Sigmoid colon (tissue), 6 donors: ENCODE measurements at regions not wholly inside any gene's neighbourhood (a gene's known extent, or its start where the extent isn't known, plus 50 kb on each side); places are given as distances from the start of the nearest gene placed in this dataset.
"Not testable (repeated sequence)": the region's sequence is repeated elsewhere in the genome, so short reads cannot be mapped to it uniquely, and the experiment has no call there.

Experiments
- DNase-seq: peaks from one replicate; pipeline ENCODE4 v3.0.0-alpha.2; 2019
- H3K27ac ChIP-seq, 4 donors: fragments of 200-600 bp; sonication (generic); one replicate each; pipeline ENCODE4 v1.5.1; 2016 to 2019; ENCODE audit warnings: mild to moderate bottlenecking in 1 of 4
- H3K27me3 ChIP-seq, 3 donors: fragments of 200-600 bp; sonication (generic); one replicate each; pipeline ENCODE4 v1.5.1; 2019; ENCODE audit warnings: mild to moderate bottlenecking in 1 of 3
- H3K36me3 ChIP-seq, 4 donors: fragments of 200-600 bp; sonication (generic); one replicate each; pipeline ENCODE4 v1.5.1; 2016 to 2019
- H3K4me1 ChIP-seq, 4 donors: fragments of 200-600 bp; sonication (generic); one replicate each; pipeline ENCODE4 v1.5.1; 2017 to 2019
- H3K4me3 ChIP-seq, 4 donors: fragments of 200-600 bp; sonication (generic); one replicate each; pipeline ENCODE4 v1.5.1; 2017 to 2019; ENCODE audit warnings: mild to moderate bottlenecking in 2 of 4, moderate library complexity in 1 of 4
- H3K9me3 ChIP-seq, 4 donors: fragments of 200-600 bp in 3 of 4; sonication (generic) in 3 of 4; one replicate each; pipeline versions ENCODE4 v1.5.1 to v1.6.1; 2013 to 2019
- CTCF ChIP-seq, 4 experiments: fragments of 450-650 bp in 3 of 4; fragments of 200-600 bp in 1 of 4; IDR thresholded peaks; one replicate each; pipeline ENCODE4 v1.5.1; 2016 to 2019; ENCODE audit warnings: antibody characterized with exemption in 4 of 4, mild to moderate bottlenecking in 3 of 4, moderate library complexity in 2 of 4
- EP300 ChIP-seq, 4 donors: sonication (generic); formaldehyde crosslinking; IDR thresholded peaks; one replicate each; pipeline ENCODE4 v1.6.1; 2017; ENCODE audit warnings: antibody characterized with exemption in 4 of 4
- POLR2A ChIP-seq, 2 donors: fragments of 450-650 bp; IDR thresholded peaks; one replicate each; pipeline ENCODE4 v1.6.1; 2016; ENCODE audit warnings: antibody characterized with exemption in 2 of 2, mild to moderate bottlenecking in 2 of 2, moderate library complexity in 2 of 2
- POLR2AphosphoS5 ChIP-seq, 4 donors: sonication (generic); formaldehyde crosslinking; IDR thresholded peaks; one replicate each; pipeline ENCODE4 v1.6.1; 2017; ENCODE audit warnings: antibody characterized with exemption in 4 of 4
- WGBS, 2 donors: extraction: QIAGEN DNeasy Blood & Tissue Kit; methylation state at CpG; one replicate each; pipeline ENCODE4 v1.1.7; 2013; 5-methylcytosine and 5-hydroxymethylcytosine counted together
- intact Hi-C: fragments of 100-400 bp; cut with DNase I; formaldehyde crosslinking; loops from one replicate; pipeline ENCODE4 v1.15.1; 2023
- donor health status: healthy with polysubstance abuse.
- donor health status: healthy.

GRCh38 chrY:9158616-9159015, 178.6 kb upstream of the TSPY4 start:
- no peak overlapping the region for H3K4me3 ChIP-seq
- TF ChIP-seq POLR2AphosphoS5 (IDR thresholded peaks at IDR 0.05) (no peak), POLR2A (IDR thresholded peaks at IDR 0.05) (no peak), EP300 (IDR thresholded peaks at IDR 0.05) (no peak), CTCF (IDR thresholded peaks at IDR 0.05) (no peak)
- intact Hi-C loops, result no loop called here
- H3K27ac ChIP-seq, result peak overlapping the region in 2 of 4 donors; percentile 31 to 35
- H3K4me1 ChIP-seq, result peaks cover 0 to 22% (median 8%) of the 10 kb centered on the region in 4 donors
- no peaks in the 10 kb centered on the region for H3K27me3 ChIP-seq
- DNase-seq, result no peak
- 30 to 43% methylated on average over 1 of the region's 1 CpG for WGBS, 2 donors
- H3K36me3 ChIP-seq, result no peaks in the 10 kb centered on the region
- H3K9me3 ChIP-seq, result no peaks in the 10 kb centered on the region

GRCh38 chrY:9160331-9160730, 176.9 kb upstream of the TSPY4 start:
- peaks cover 0 to 22% (median 8%) of the 10 kb centered on the region in 4 donors for H3K4me1 ChIP-seq
- H3K36me3 ChIP-seq, H3K4me3 ChIP-seq, H3K9me3 ChIP-seq, H3K27me3 ChIP-seq, DNase-seq, intact Hi-C loops: not testable (repeated sequence)
- 92 to 96% methylated on average over 3 of the region's 3 CpGs for WGBS, 2 donors
- H3K27ac ChIP-seq, result peak overlapping the region in 2 of 4 donors; percentile 68 to 74

GRCh38 chrY:9160976-9161375, 176.3 kb upstream of the TSPY4 start:
- 56 to 67% methylated on average over 3 of the region's 3 CpGs for WGBS, 2 donors
- H3K36me3 ChIP-seq, H3K4me3 ChIP-seq, DNase-seq, intact Hi-C loops, H3K27me3 ChIP-seq, H3K9me3 ChIP-seq: not testable (repeated sequence)
- peak in 2 of 4 donors; percentile 58 to 86 for TF ChIP-seq EP300 (IDR thresholded peaks at IDR 0.05)
- TF ChIP-seq POLR2AphosphoS5 (IDR thresholded peaks at IDR 0.05), result peak in 2 of 4 donors; percentile 62 to 66
- peaks cover 0 to 22% (median 8%) of the 10 kb centered on the region in 4 donors for H3K4me1 ChIP-seq
- peak overlapping the region in 2 of 4 donors; percentile 68 to 74 for H3K27ac ChIP-seq

- peaks cover 0 to 22% (median 8%) of the 10 kb centered on the region in 4 donors for H3K4me1 ChIP-seq
- H3K27ac ChIP-seq, result peak overlapping the region in 2 of 4 donors; percentile 65 to 74
- H3K9me3 ChIP-seq, result not testable (repeated sequence)
Measured at GRCh38 chrY:9161990-9162389, 175.3 kb upstream of the TSPY4 start.

GRCh38 chrY:9162424-9162823, 174.8 kb upstream of the TSPY4 start:
- not testable (repeated sequence) for H3K36me3 ChIP-seq

More at GRCh38 chrY:9161990-9162389, 175.3 kb upstream of the TSPY4 start:
- H3K27me3 ChIP-seq, H3K36me3 ChIP-seq, intact Hi-C loops, H3K4me3 ChIP-seq, DNase-seq: not testable (repeated sequence)

GRCh38 chrY:9177641-9178040, 159.6 kb upstream of the TSPY4 start:
- DNase-seq, H3K9me3 ChIP-seq, H3K4me3 ChIP-seq, H3K27me3 ChIP-seq, H3K36me3 ChIP-seq, intact Hi-C loops, H3K27ac ChIP-seq, H3K4me1 ChIP-seq: not testable (repeated sequence)
- 100% methylated on average over 1 of the region's 1 CpG for WGBS, 2 donors

More at GRCh38 chrY:9162424-9162823, 174.8 kb upstream of the TSPY4 start:
- Histone ChIP-seq H3K27ac (peak overlapping the region in 2 of 4 donors; percentile 65 to 74), H3K4me1 (peaks cover 0 to 22% (median 8%) of the 10 kb centered on the region in 4 donors)
- DNase-seq, intact Hi-C loops, H3K9me3 ChIP-seq, H3K4me3 ChIP-seq, H3K27me3 ChIP-seq: not testable (repeated sequence)

- H3K27me3 ChIP-seq, H3K4me3 ChIP-seq, DNase-seq, H3K9me3 ChIP-seq, H3K36me3 ChIP-seq, H3K4me1 ChIP-seq, intact Hi-C loops, H3K27ac ChIP-seq: not testable (repeated sequence)
- 62 to 87% methylated on average over 2 of the region's 2 CpGs for WGBS, 2 donors
Measured at GRCh38 chrY:9184827-9185226, 152.4 kb upstream of the TSPY4 start.

GRCh38 chrY:9207082-9207481, 130.2 kb upstream of the TSPY4 start:
- H3K36me3 ChIP-seq, H3K4me3 ChIP-seq, intact Hi-C loops, H3K27ac ChIP-seq, H3K4me1 ChIP-seq, DNase-seq, H3K9me3 ChIP-seq, H3K27me3 ChIP-seq: not testable (repeated sequence)
- WGBS, 2 donors, result 69 to 92% methylated on average over 1 of the region's 1 CpG
